ENCODE measurements at regions not wholly inside any gene's neighbourhood (a gene's known extent, or its start where the extent isn't known, plus 50 kb on each side); places are given as distances from the start of the nearest gene placed in this dataset.

DNA sequence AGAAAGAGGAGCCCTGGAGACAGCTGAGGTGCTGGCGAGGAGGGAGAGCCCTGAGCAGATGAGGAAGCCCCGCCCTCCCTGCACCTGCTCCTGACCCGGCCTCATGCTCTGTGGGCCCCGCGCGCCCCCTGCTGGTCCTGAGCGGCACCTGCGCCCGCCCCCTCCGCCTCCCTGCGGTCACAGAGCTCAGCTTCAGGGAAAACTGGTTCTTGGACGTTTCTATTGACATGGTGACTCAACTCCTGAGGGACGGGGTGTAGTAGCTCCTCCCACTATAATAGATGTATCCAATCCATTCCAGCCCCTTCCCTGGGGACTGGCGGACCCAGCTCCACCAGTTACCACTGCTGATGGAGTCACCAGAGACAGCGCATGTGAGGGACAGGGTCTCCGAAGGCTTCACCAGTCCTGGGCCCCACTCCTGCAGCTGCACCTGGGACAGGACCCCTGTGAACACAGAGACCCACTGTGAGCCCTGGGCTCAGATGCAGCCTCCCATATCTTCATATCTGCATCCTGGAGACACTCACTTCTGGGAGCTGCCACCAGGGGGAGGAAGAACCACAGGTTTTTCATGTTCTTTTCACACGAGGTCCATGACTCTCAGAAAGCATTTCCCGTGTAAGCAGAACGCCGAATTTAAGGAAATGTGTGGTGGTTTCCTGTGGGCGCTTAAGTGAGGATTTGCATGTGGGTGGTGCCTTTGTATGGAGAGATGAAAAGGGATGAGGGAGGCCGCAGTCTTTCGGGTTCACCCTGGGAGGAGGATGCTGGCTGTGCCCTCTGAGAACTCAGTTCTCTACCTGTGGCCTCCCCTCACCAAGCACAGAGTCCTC is 1346.4 kb downstream of the TMEM121 start (continued):
- no peak for TF ChIP-seq ZNF337 (CRISPR knock-in tag; IDR thresholded peaks at IDR 0.05; ENCODE audit: borderline replicate concordance, low read depth)
- TF ChIP-seq JUND (CRISPR knock-in tag; IDR thresholded peaks at IDR 0.05), result 0 out of 2 replicates have a peak, but pooled peaks have one; percentile 10
- TF ChIP-seq POLR2AphosphoS2 (IDR thresholded peaks at IDR 0.05; ENCODE audit: low read depth, low read length), result no peak
- TF ChIP-seq HNRNPLL (IDR thresholded peaks at IDR 0.05; ENCODE audit: low read depth, low read length, poor library complexity, severe bottlenecking), result peak; percentile 29
- TF ChIP-seq, protein P1, sequence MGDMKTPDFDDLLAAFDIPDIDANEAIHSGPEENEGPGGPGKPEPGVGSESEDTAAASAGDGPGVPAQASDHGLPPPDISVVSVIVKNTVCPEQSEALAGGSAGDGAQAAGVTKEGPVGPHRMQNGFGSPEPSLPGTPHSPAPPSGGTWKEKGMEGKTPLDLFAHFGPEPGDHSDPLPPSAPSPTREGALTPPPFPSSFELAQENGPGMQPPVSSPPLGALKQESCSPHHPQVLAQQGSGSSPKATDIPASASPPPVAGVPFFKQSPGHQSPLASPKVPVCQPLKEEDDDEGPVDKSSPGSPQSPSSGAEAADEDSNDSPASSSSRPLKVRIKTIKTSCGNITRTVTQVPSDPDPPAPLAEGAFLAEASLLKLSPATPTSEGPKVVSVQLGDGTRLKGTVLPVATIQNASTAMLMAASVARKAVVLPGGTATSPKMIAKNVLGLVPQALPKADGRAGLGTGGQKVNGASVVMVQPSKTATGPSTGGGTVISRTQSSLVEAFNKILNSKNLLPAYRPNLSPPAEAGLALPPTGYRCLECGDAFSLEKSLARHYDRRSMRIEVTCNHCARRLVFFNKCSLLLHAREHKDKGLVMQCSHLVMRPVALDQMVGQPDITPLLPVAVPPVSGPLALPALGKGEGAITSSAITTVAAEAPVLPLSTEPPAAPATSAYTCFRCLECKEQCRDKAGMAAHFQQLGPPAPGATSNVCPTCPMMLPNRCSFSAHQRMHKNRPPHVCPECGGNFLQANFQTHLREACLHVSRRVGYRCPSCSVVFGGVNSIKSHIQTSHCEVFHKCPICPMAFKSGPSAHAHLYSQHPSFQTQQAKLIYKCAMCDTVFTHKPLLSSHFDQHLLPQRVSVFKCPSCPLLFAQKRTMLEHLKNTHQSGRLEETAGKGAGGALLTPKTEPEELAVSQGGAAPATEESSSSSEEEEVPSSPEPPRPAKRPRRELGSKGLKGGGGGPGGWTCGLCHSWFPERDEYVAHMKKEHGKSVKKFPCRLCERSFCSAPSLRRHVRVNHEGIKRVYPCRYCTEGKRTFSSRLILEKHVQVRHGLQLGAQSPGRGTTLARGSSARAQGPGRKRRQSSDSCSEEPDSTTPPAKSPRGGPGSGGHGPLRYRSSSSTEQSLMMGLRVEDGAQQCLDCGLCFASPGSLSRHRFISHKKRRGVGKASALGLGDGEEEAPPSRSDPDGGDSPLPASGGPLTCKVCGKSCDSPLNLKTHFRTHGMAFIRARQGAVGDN (CRISPR knock-in tag; IDR thresholded peaks at IDR 0.05), result peak; percentile 62
- TF ChIP-seq IKZF4 (CRISPR knock-in tag; IDR thresholded peaks at IDR 0.05; ENCODE audit: borderline replicate concordance, low read depth, not compliant biosample characterization), result no peak
- TF ChIP-seq ZNF761 (CRISPR knock-in tag; conservative IDR thresholded peaks at IDR 0.05), result no peak
- no peak; the same call in 1 of the 2 replicates for TF ChIP-seq HDAC2 (CRISPR knock-in tag; IDR thresholded peaks at IDR 0.05)
- TF ChIP-seq, protein P2, sequence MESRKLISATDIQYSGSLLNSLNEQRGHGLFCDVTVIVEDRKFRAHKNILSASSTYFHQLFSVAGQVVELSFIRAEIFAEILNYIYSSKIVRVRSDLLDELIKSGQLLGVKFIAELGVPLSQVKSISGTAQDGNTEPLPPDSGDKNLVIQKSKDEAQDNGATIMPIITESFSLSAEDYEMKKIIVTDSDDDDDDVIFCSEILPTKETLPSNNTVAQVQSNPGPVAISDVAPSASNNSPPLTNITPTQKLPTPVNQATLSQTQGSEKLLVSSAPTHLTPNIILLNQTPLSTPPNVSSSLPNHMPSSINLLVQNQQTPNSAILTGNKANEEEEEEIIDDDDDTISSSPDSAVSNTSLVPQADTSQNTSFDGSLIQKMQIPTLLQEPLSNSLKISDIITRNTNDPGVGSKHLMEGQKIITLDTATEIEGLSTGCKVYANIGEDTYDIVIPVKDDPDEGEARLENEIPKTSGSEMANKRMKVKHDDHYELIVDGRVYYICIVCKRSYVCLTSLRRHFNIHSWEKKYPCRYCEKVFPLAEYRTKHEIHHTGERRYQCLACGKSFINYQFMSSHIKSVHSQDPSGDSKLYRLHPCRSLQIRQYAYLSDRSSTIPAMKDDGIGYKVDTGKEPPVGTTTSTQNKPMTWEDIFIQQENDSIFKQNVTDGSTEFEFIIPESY (CRISPR knock-in tag; IDR thresholded peaks at IDR 0.05), result no peak
- TF ChIP-seq, protein P3, sequence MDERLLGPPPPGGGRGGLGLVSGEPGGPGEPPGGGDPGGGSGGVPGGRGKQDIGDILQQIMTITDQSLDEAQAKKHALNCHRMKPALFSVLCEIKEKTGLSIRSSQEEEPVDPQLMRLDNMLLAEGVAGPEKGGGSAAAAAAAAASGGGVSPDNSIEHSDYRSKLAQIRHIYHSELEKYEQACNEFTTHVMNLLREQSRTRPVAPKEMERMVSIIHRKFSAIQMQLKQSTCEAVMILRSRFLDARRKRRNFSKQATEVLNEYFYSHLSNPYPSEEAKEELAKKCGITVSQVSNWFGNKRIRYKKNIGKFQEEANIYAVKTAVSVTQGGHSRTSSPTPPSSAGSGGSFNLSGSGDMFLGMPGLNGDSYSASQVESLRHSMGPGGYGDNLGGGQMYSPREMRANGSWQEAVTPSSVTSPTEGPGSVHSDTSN (CRISPR knock-in tag; IDR thresholded peaks at IDR 0.05), result no peak
- TF ChIP-seq, protein P4, sequence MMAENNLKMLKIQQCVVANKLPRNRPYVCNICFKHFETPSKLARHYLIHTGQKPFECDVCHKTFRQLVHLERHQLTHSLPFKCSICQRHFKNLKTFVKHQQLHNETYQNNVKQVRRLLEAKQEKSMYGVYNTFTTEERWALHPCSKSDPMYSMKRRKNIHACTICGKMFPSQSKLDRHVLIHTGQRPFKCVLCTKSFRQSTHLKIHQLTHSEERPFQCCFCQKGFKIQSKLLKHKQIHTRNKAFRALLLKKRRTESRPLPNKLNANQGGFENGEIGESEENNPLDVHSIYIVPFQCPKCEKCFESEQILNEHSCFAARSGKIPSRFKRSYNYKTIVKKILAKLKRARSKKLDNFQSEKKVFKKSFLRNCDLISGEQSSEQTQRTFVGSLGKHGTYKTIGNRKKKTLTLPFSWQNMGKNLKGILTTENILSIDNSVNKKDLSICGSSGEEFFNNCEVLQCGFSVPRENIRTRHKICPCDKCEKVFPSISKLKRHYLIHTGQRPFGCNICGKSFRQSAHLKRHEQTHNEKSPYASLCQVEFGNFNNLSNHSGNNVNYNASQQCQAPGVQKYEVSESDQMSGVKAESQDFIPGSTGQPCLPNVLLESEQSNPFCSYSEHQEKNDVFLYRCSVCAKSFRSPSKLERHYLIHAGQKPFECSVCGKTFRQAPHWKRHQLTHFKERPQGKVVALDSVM (CRISPR knock-in tag; IDR thresholded peaks at IDR 0.05), result no peak
- TF ChIP-seq, protein P5, sequence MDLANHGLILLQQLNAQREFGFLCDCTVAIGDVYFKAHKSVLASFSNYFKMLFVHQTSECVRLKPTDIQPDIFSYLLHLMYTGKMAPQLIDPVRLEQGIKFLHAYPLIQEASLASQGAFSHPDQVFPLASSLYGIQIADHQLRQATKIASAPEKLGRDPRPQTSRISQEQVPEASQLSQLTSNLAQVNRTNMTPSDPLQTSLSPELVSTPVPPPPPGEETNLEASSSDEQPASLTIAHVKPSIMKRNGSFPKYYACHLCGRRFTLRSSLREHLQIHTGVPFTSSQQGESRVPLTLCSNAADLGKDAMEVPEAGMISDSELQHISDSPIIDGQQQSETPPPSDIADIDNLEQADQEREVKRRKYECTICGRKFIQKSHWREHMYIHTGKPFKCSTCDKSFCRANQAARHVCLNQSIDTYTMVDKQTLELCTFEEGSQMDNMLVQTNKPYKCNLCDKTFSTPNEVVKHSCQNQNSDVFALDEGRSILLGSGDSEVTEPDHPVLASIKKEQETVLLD (CRISPR knock-in tag; IDR thresholded peaks at IDR 0.05; ENCODE audit: low read depth), result no peak
- no peak for TF ChIP-seq ZNF841 (CRISPR knock-in tag; IDR thresholded peaks at IDR 0.05; ENCODE audit: borderline replicate concordance)
- TF ChIP-seq SAP130 (CRISPR knock-in tag; IDR thresholded peaks at IDR 0.05; ENCODE audit: low read depth), result peak; percentile 47; the same call in 1 of the 2 replicates
- no peak for TF ChIP-seq KDM4B (CRISPR knock-in tag; IDR thresholded peaks at IDR 0.05)
- TF ChIP-seq, protein P6, sequence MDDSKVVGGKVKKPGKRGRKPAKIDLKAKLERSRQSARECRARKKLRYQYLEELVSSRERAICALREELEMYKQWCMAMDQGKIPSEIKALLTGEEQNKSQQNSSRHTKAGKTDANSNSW (CRISPR knock-in tag; IDR thresholded peaks at IDR 0.05; ENCODE audit: borderline replicate concordance), result no peak
- 0 out of 2 replicates have a peak, but pooled peaks have one; percentile 57 for TF ChIP-seq KDM3A (CRISPR knock-in tag; IDR thresholded peaks at IDR 0.05; ENCODE audit: low read depth)

Measured in HepG2 (cell line).